H1 (cell line): ENCODE measurements at regions not wholly inside any gene's neighbourhood (a gene's known extent, or its start where the extent isn't known, plus 50 kb on each side); places are given as distances from the start of the nearest gene placed in this dataset.

Source experiments
- CTCF ChIA-PET: fragments of 300-600 bp; sonication (Branson Sonifier 250); formaldehyde crosslinking; loops from one replicate; lab custom pipeline; 2021; ENCODE audit not compliant: partially characterized antibody; lab: Charles Lee
- POLR2A ChIA-PET: fragments of 300-600 bp; sonication (Branson Sonifier 250); formaldehyde crosslinking; loops from one replicate; lab custom pipeline; 2021; ENCODE audit warnings: inconsistent platforms; ENCODE audit not compliant: partially characterized antibody; lab: Charles Lee
- DNase-seq, 2 experiments: peaks; one replicate each; pipeline versions ENCODE4 v3.0.0 to v3.0.0-alpha.2; 2010 to 2022; ENCODE audit warnings: low spot score in 2 of 2, low read depth in 1 of 2, mixed read lengths in 1 of 2
- FAIRE-seq: peaks from 2 replicates; lab custom pipeline; 2011; peaks lifted over from hg19 to GRCh38; lab: Jason Lieb, UNC
- H2AFZ ChIP-seq: 2 replicates; pipeline ENCODE4 v1.8.1; 2012; ENCODE audit warnings: low read length, inconsistent platforms
- H2AK5ac ChIP-seq: 2 replicates; pipeline ENCODE4 v1.6.1; 2013; ENCODE audit warnings: low read depth, low read length
- H2BK120ac ChIP-seq: replicated peaks from 2 replicates; pipeline ENCODE3; 2013; ENCODE audit warnings: low read depth, low read length, inconsistent platforms
- H2BK12ac ChIP-seq: 2 replicates; pipeline ENCODE4 v1.6.1; 2013; ENCODE audit warnings: low read depth, low read length
- H2BK15ac ChIP-seq: 2 replicates; pipeline ENCODE4 v1.6.1; 2013; ENCODE audit warnings: low read length
- H2BK20ac ChIP-seq: 2 replicates; pipeline ENCODE4 v1.6.1; 2013; ENCODE audit warnings: low read length
- H2BK5ac ChIP-seq: 2 replicates; pipeline ENCODE4 v1.6.1; 2013; ENCODE audit warnings: low read depth, low read length
- H3K14ac ChIP-seq: 2 replicates; pipeline ENCODE4 v1.6.1; 2013; ENCODE audit warnings: inconsistent platforms; ENCODE audit not compliant: insufficient read length
- H3K18ac ChIP-seq: 2 replicates; pipeline ENCODE4 v1.6.1; 2013; ENCODE audit warnings: low read length; ENCODE audit errors: extremely low read depth
- H3K23ac ChIP-seq: 2 replicates; pipeline ENCODE4 v1.6.1; 2013; ENCODE audit warnings: inconsistent platforms; ENCODE audit not compliant: insufficient read length
- H3K23me2 ChIP-seq: 2 replicates; pipeline ENCODE4 v1.6.1; 2013; ENCODE audit warnings: low read depth, low read length
- H3K27ac ChIP-seq: 2 replicates; pipeline ENCODE4 v1.6.1; 2011; ENCODE audit warnings: low read depth, low read length, inconsistent platforms
- H3K27me3 ChIP-seq, 4 experiments: replicated peaks in 1 of 4; 1 replicate in 1 of 4; 2 replicates in 3 of 4; pipeline versions ENCODE4 v1.6.1 to v1.8.1; 2011 to 2013; ENCODE audit warnings: low read length in 3 of 4, mild to moderate bottlenecking in 3 of 4, inconsistent platforms in 2 of 4, mixed read lengths in 2 of 4, moderate library complexity in 1 of 4; ENCODE audit not compliant: control insufficient read depth in 3 of 4, insufficient read depth in 3 of 4; ENCODE audit errors: extremely low read depth in 1 of 4
- H3K36me3 ChIP-seq, 4 experiments: 2 replicates each; pipeline versions ENCODE4 v1.6.1 to v1.8.1; 2011 to 2013; ENCODE audit warnings: mild to moderate bottlenecking in 4 of 4, low read length in 3 of 4, moderate library complexity in 2 of 4, control low read depth in 1 of 4, inconsistent platforms in 1 of 4; ENCODE audit not compliant: insufficient read depth in 4 of 4, control insufficient read depth in 2 of 4
- H3K4ac ChIP-seq: replicated peaks from 2 replicates; pipeline ENCODE3; 2013; ENCODE audit warnings: low read length, low read depth, mixed read lengths, inconsistent platforms; ENCODE audit not compliant: insufficient read length
- H3K4me1 ChIP-seq, 4 experiments: replicated peaks in 1 of 4; 1 replicate in 1 of 4; 2 replicates in 3 of 4; pipeline versions ENCODE4 v1.6.1 to v1.8.1; 2011 to 2013; ENCODE audit warnings: low read length in 3 of 4, inconsistent platforms in 2 of 4, mixed read lengths in 1 of 4; ENCODE audit not compliant: insufficient read depth in 4 of 4, control insufficient read depth in 3 of 4
- H3K4me2 ChIP-seq, 2 experiments: 2 replicates each; pipeline versions ENCODE4 v1.6.1 to v1.8.1; 2011 to 2013; ENCODE audit warnings: low read depth in 2 of 2, low read length in 2 of 2, control low read depth in 1 of 2, inconsistent platforms in 1 of 2, mild to moderate bottlenecking in 1 of 2; ENCODE audit not compliant: insufficient read depth in 1 of 2
- H3K4me3 ChIP-seq, 4 experiments: fragments of 200-600, 300-600 bp in 1 of 4; sonication (generic), shearing (Covaris generic), sonication (Bioruptor Twin) in 1 of 4; 2 replicates each; pipeline versions ENCODE4 v1.5.1 to v1.8.1; 2011 to 2016; ENCODE audit warnings: low read length in 4 of 4, low read depth in 3 of 4, control low read depth in 2 of 4, inconsistent platforms in 2 of 4, mild to moderate bottlenecking in 2 of 4, mixed read lengths in 1 of 4, moderate library complexity in 1 of 4; ENCODE audit not compliant: insufficient read depth in 2 of 4; ENCODE audit errors: extremely low read depth in 1 of 4
- H3K56ac ChIP-seq: replicated peaks from 2 replicates; pipeline ENCODE3; 2013; ENCODE audit warnings: low read depth, mild to moderate bottlenecking, mixed read lengths, low read length, inconsistent platforms; ENCODE audit not compliant: insufficient read length
- H3K79me1 ChIP-seq: 2 replicates; pipeline ENCODE4 v1.6.1; 2013; ENCODE audit warnings: low read depth, low read length, control low read depth
- H3K79me2 ChIP-seq, 2 experiments: 2 replicates each; pipeline versions ENCODE4 v1.6.1 to v1.8.1; 2012 to 2013; ENCODE audit warnings: low read length in 2 of 2, mild to moderate bottlenecking in 2 of 2, inconsistent platforms in 1 of 2; ENCODE audit not compliant: insufficient read depth in 2 of 2, control insufficient read depth in 1 of 2
- H3K9ac ChIP-seq, 4 experiments: replicated peaks in 1 of 4; 1 replicate in 1 of 4; 2 replicates in 3 of 4; pipeline versions ENCODE4 v1.6.1 to v1.8.1; 2011 to 2013; ENCODE audit warnings: low read depth in 3 of 4, low read length in 3 of 4, control low read depth in 2 of 4, mild to moderate bottlenecking in 2 of 4, moderate library complexity in 2 of 4, inconsistent platforms in 1 of 4; ENCODE audit errors: extremely low read depth in 1 of 4
- H3K9me3 ChIP-seq, 2 experiments: 2 replicates each; pipeline versions ENCODE4 v1.6.1 to v1.8.1; 2012 to 2013; ENCODE audit warnings: mild to moderate bottlenecking in 2 of 2, moderate library complexity in 2 of 2, control low read depth in 1 of 2, inconsistent platforms in 1 of 2, low read depth in 1 of 2, low read length in 1 of 2, mixed read lengths in 1 of 2; ENCODE audit not compliant: insufficient read depth in 2 of 2
- H4K20me1 ChIP-seq, 2 experiments: replicated peaks in 1 of 2; 2 replicates each; pipeline versions ENCODE3 to v1.8.1; 2011 to 2013; ENCODE audit warnings: inconsistent platforms in 2 of 2, low read length in 2 of 2, mild to moderate bottlenecking in 1 of 2; ENCODE audit not compliant: insufficient read depth in 2 of 2, control insufficient read depth in 1 of 2
- H4K5ac ChIP-seq: 2 replicates; pipeline ENCODE4 v1.6.1; 2013; ENCODE audit warnings: low read length, low read depth, mixed read lengths, inconsistent platforms; ENCODE audit not compliant: insufficient read length
- H4K8ac ChIP-seq: 2 replicates; pipeline ENCODE4 v1.8.0; 2013; ENCODE audit warnings: mild to moderate bottlenecking, moderate library complexity, low read length, inconsistent platforms; ENCODE audit not compliant: insufficient read depth; ENCODE audit errors: extremely low read depth
- H4K91ac ChIP-seq: replicated peaks from 2 replicates; pipeline ENCODE3; 2013; ENCODE audit warnings: low read length, mixed read lengths, inconsistent platforms; ENCODE audit not compliant: insufficient read length
- BCL11A ChIP-seq, 2 experiments: IDR thresholded peaks; one replicate each; pipeline ENCODE4 v1.6.1; 2011; ENCODE audit warnings: low read depth in 2 of 2, low read length in 2 of 2, mild to moderate bottlenecking in 2 of 2
- CBX8 ChIP-seq: fragments of 300-800, 300-1000 bp; sonication (generic); IDR thresholded peaks from 2 replicates; pipeline ENCODE4 v1.7.1; 2016; ENCODE audit warnings: low read depth, low read length, borderline replicate concordance
- CREB1 ChIP-seq: IDR thresholded peaks from 2 replicates; pipeline ENCODE4 v1.6.1; 2012; ENCODE audit warnings: inconsistent platforms
- JUND ChIP-seq: IDR thresholded peaks from 2 replicates; pipeline ENCODE4 v1.6.1; 2011; ENCODE audit warnings: mild to moderate bottlenecking, improper control_type of control experiment, low read length
- MAFK ChIP-seq: IDR thresholded peaks from 2 replicates; pipeline ENCODE4 v1.6.1; 2012; ENCODE audit warnings: low read depth, mild to moderate bottlenecking, improper control_type of control experiment, low read length
- POU5F1 ChIP-seq: IDR thresholded peaks from 2 replicates; pipeline ENCODE4 v1.6.1; 2011; ENCODE audit warnings: low read depth, mild to moderate bottlenecking, low read length, moderate library complexity
- RBBP5 ChIP-seq: IDR thresholded peaks from 2 replicates; pipeline ENCODE4 v1.7.1; 2012; ENCODE audit warnings: low read depth, mild to moderate bottlenecking, inconsistent platforms, low read length, moderate library complexity, borderline replicate concordance
- SIX5 ChIP-seq: IDR thresholded peaks from 2 replicates; pipeline ENCODE4 v1.6.1; 2011; ENCODE audit warnings: mild to moderate bottlenecking, low read depth, low read length
- SP4 ChIP-seq: IDR thresholded peaks from 2 replicates; pipeline ENCODE4 v1.6.1; 2012; ENCODE audit warnings: low read length, inconsistent platforms
- WGBS, 2 experiments: shearing (Covaris generic) in 1 of 2; methylation state at CpG; one replicate each; pipeline versions ENCODE4 v1.1.6 to v1.1.7; 2013 to 2015; ENCODE audit warnings: low lambda C conversion rate in 2 of 2, mixed read lengths in 2 of 2, inconsistent platforms in 1 of 2, low coverage in 1 of 2, missing lambda C conversion rate in 1 of 2; ENCODE audit not compliant: insufficient replicate concordance in 2 of 2, insufficient coverage in 1 of 2, insufficient read length in 1 of 2; ENCODE audit errors: extremely low coverage in 1 of 2, missing lambda C conversion rate in 1 of 2; 5-methylcytosine and 5-hydroxymethylcytosine counted together

DNA sequence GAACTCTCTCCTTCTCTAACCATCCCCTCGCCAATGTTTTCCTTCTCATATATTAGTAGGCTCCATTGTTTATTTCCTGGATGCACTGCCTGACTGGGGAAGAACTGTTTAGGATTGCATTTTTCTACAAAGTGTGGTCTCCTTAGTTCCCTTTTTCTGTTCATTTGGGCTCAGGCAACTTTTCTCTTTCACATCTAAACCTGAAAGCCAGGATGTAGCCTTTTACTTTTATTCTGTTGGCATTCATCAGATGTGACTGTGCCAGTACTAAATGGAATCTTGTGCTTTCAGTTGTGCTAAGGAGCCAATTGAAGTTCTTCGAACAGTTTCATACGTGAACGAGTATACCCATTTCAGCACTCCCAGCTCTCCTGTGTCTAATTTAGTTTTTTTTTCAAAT is 59.8 kb downstream of the DDIT4L start:
- POLR2A ChIA-PET, result no interaction called here
- DNase-seq (no peak), FAIRE-seq (no peak)
- Histone ChIP-seq H3K27me3 (peaks cover 0 to 1% (median 0%) of the 10 kb centered on the region in 4 experiments; a peak in 1 of 7 replicates), H3K9me3 (no peaks in the 10 kb centered on the region; a peak in 1 of 4 replicates), H3K23ac (no peak overlapping the region), H3K23me2 (no peaks in the 10 kb centered on the region), H4K5ac (no peak overlapping the region), H3K4me1 (no peaks in the 10 kb centered on the region), H2BK5ac (no peak overlapping the region), H3K18ac (no peak overlapping the region), H3K56ac (no peak overlapping the region), H2BK15ac (no peak overlapping the region), H3K79me1 (no peaks in the 10 kb centered on the region), H3K27ac (no peak overlapping the region), H3K4me3 (no peak overlapping the region), H2AFZ (no peak overlapping the region), H3K79me2 (no peaks in the 10 kb centered on the region), H2BK120ac (no peak overlapping the region), H3K14ac (no peak overlapping the region), H3K36me3 (no peaks in the 10 kb centered on the region), H3K9ac (no peak overlapping the region), H2BK12ac (no peak overlapping the region), H2AK5ac (no peak overlapping the region), H3K4me2 (no peak overlapping the region), H4K91ac (no peak overlapping the region), H2BK20ac (no peak overlapping the region)
- CTCF ChIA-PET, result no interaction called here
- TF ChIP-seq RBBP5 (no peak), JUND (no peak), POU5F1 (no peak), BCL11A (IDR thresholded peaks at IDR 0.05; ENCODE audit: low read depth in 2 of 2, low read length in 2 of 2) (no peak), MAFK (no peak), SIX5 (no peak), SP4 (no peak), CBX8 (no peak), CREB1 (no peak)
- TF ChIP-seq, all 59 proteins: peak for 0
- Histone ChIP-seq H4K20me1 (no peaks in the 10 kb centered on the region), H3K4ac (no peak overlapping the region), H4K8ac (no peak overlapping the region)
- 95% methylated on average over 4 of the region's 4 CpGs; no CpG with 5 or more reads in 1 of the 2 experiments for WGBS, 2 experiments
